Progenitor cell of endocrine pancreas (in vitro differentiated cells): ENCODE measurements at regions not wholly inside any gene's neighbourhood (a gene's known extent, or its start where the extent isn't known, plus 50 kb on each side); places are given as distances from the start of the nearest gene placed in this dataset.

Source experiments
- DNase-seq: peaks from one replicate; pipeline ENCODE4 v3.0.0; 2021; ENCODE audit warnings: low spot score; ENCODE audit not compliant: unreplicated experiment
- H3K27ac Mint-ChIP-seq: 2 replicates; pipeline ENCODE4 v1.8.0; 2021; ENCODE audit warnings: mild to moderate bottlenecking, moderate library complexity, mixed read lengths
- H3K27me3 Mint-ChIP-seq: 2 replicates; pipeline ENCODE4 v1.8.0; 2021; ENCODE audit warnings: mixed read lengths
- H3K36me3 Mint-ChIP-seq: 2 replicates; pipeline ENCODE4 v1.8.0; 2022; ENCODE audit warnings: mixed read lengths; ENCODE audit not compliant: insufficient read depth
- H3K4me1 Mint-ChIP-seq: 2 replicates; pipeline ENCODE4 v1.8.0; 2021; ENCODE audit warnings: low read depth, mixed read lengths
- H3K4me3 Mint-ChIP-seq: 2 replicates; pipeline ENCODE4 v1.8.0; 2021; ENCODE audit warnings: low read depth, mild to moderate bottlenecking, moderate library complexity, mixed read lengths
- H3K9me3 Mint-ChIP-seq: 2 replicates; pipeline ENCODE4 v1.8.0; 2021; ENCODE audit warnings: low read depth, mixed read lengths
- CTCF ChIP-seq: fragments of 200-600 bp; sonication (generic); IDR thresholded peaks from one replicate; pipeline ENCODE4 v1.5.0; 2021; ENCODE audit warnings: antibody characterized with exemption, mild to moderate bottlenecking; ENCODE audit not compliant: unreplicated experiment

GRCh38 chr9:130755377-130756007 lies 61.9 kb downstream of the EXOSC2 start:
- H3K9me3 Mint-ChIP-seq = no peaks in the 10 kb centered on the region
- no peak for TF ChIP-seq CTCF
- H3K36me3 Mint-ChIP-seq = no peaks in the 10 kb centered on the region
- no peak overlapping the region for H3K4me3 Mint-ChIP-seq
- H3K4me1 Mint-ChIP-seq = peaks cover 8% of the 10 kb centered on the region
- peak overlapping the region; percentile 57 for H3K27ac Mint-ChIP-seq
- DNase-seq = no peak
- H3K27me3 Mint-ChIP-seq = no peaks in the 10 kb centered on the region

- H3K27me3 Mint-ChIP-seq = no peaks in the 10 kb centered on the region
- DNase-seq = no peak
- no peaks in the 10 kb centered on the region for H3K9me3 Mint-ChIP-seq
- H3K36me3 Mint-ChIP-seq = no peaks in the 10 kb centered on the region
- peaks cover 8% of the 10 kb centered on the region for H3K4me1 Mint-ChIP-seq
- TF ChIP-seq CTCF = no peak
- H3K4me3 Mint-ChIP-seq = no peak overlapping the region
- no peak overlapping the region for H3K27ac Mint-ChIP-seq
Measured at GRCh38 chr9:130756037-130756436, 62.5 kb downstream of the EXOSC2 start.

GRCh38 chr9:130756455-130757152 lies 63.0 kb downstream of the EXOSC2 start:
- Mint-ChIP-seq H3K4me3 (no peak overlapping the region), H3K4me1 (peaks cover 8% of the 10 kb centered on the region), H3K27ac (no peak overlapping the region), H3K27me3 (no peaks in the 10 kb centered on the region), H3K36me3 (no peaks in the 10 kb centered on the region), H3K9me3 (no peaks in the 10 kb centered on the region)
- DNase-seq = no peak
- no peak for TF ChIP-seq CTCF

DNA sequence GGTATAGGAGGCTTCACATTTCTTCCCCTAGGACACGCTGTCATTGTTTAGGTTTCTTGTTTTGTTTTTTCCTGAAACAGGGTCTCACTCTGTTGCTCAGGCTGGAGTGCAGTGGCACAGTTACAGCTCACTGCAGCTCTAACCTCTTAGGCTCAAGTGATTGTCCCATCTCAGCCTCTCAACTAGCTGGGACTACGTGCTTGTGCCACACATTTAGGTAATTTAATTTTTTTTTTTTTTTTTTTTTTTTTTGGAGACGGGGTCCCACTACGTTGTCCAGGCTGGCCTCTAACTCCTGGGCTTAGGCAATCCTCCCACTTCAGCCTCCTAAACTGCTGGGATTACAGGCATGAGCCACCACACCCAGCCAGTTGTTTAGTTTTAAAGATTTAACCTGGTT lies 66.2 kb downstream of the EXOSC2 start:
- Mint-ChIP-seq H3K9me3 (no peaks in the 10 kb centered on the region), H3K27ac (no peak overlapping the region), H3K27me3 (no peaks in the 10 kb centered on the region), H3K4me3 (no peak overlapping the region), H3K4me1 (peaks cover 8% of the 10 kb centered on the region), H3K36me3 (no peaks in the 10 kb centered on the region)
- no peak for TF ChIP-seq CTCF
- DNase-seq = no peak

DNA sequence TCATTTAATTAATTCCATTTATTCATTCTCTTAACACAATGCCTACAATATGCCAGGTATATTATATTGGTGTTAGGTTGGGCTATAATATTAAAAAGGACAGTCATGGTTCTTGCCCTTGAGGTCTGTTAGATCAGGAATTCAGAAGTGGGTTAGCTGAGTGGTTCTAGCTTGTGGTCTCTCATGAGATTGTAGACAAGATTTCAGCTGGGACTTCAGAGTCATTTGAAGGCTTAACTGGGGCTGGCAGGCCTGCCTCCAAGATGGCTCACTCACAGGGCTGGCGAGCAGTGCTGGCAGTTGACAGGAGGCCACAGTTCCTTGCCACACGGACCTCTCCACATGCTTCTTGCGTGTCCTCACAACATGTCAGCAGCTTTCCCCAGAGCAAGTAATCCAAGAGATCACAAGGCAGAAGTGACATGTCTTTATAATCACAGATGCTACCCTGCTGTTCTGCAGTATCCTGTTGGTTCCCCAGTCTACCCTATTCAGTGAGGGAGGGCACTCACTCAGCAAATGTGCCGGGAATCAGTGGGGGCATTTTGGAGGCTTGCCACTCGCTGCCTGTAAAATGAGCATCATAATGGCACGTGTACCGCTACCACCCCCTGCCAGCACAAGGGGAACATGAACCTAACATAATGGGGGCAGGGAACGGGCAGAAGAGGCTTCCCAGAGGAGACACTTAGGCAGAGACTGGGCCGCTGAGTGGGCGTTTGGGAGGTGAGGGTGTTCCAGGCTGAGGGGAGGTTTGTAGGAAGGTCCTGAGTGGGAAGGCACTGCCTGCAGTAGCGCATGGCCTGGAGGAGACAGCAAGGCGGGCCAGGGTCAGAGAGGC lies 70.0 kb downstream of the EXOSC2 start:
- Mint-ChIP-seq H3K4me3 (no peak overlapping the region), H3K9me3 (no peaks in the 10 kb centered on the region), H3K27me3 (no peaks in the 10 kb centered on the region), H3K27ac (no peak overlapping the region), H3K4me1 (peaks cover 18% of the 10 kb centered on the region), H3K36me3 (no peaks in the 10 kb centered on the region)
- DNase-seq = no peak
- TF ChIP-seq CTCF = no peak
